Mammary epithelial cell (primary cell): ENCODE measurements at regions not wholly inside any gene's neighbourhood (a gene's known extent, or its start where the extent isn't known, plus 50 kb on each side); places are given as distances from the start of the nearest gene placed in this dataset.

Experiments
- EZH2 ChIP-seq: IDR thresholded peaks from 2 replicates; pipeline ENCODE4 v1.6.1; 2012; ENCODE audit warnings: low read length, inconsistent platforms, borderline replicate concordance
- TF ChIP-seq, protein P1 (sequence below), 2 donors: IDR thresholded peaks in 1 of 2; conservative IDR thresholded peaks in 1 of 2; 2 replicates each; pipeline ENCODE4 v1.5.1; 2011 to 2012; ENCODE audit warnings: inconsistent platforms in 2 of 2, low read length in 2 of 2, mild to moderate bottlenecking in 2 of 2, control low read depth in 1 of 2, low read depth in 1 of 2; ENCODE audit not compliant: insufficient read depth in 1 of 2; ENCODE audit errors: extremely low read depth in 1 of 2

DNA sequence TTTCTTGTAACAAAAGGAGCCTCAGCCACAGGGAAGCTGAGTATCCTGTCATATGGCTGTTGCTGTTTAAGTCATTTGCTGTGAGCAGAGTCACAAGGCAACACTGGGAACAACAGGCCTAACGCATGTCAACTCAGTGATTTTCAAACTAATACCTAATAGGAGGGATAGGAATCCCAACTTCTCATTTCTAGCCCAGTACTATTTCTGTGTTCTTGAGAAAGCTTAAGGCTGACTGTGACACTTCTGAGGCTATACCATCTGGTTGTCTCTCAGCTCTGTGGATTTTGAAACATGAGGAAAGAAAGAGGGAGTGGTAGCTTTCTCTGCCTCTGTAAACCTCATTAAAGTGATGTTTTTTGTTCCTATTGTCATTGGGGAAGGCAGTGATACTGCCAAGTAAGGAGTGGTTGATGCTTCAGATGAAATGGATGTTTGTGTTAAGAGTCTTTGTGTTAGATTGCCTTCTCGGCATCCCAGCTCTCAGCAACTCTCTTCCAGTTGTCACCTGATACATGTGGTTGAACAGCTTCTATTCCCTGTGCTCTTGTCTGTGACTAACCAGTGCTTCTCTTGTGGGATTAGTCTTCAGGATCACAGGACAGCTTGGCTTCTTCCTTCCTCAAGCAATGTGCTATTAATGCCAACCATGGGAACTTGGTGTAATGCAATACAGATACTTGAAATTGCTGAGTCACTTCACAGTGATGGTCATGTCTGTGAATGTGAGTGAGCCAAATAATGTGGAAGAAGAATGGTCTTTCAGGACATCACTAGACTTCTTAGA lies 166.8 kb upstream of the IVNS1ABP start:
- TF ChIP-seq, protein P1, sequence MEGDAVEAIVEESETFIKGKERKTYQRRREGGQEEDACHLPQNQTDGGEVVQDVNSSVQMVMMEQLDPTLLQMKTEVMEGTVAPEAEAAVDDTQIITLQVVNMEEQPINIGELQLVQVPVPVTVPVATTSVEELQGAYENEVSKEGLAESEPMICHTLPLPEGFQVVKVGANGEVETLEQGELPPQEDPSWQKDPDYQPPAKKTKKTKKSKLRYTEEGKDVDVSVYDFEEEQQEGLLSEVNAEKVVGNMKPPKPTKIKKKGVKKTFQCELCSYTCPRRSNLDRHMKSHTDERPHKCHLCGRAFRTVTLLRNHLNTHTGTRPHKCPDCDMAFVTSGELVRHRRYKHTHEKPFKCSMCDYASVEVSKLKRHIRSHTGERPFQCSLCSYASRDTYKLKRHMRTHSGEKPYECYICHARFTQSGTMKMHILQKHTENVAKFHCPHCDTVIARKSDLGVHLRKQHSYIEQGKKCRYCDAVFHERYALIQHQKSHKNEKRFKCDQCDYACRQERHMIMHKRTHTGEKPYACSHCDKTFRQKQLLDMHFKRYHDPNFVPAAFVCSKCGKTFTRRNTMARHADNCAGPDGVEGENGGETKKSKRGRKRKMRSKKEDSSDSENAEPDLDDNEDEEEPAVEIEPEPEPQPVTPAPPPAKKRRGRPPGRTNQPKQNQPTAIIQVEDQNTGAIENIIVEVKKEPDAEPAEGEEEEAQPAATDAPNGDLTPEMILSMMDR (conservative IDR thresholded peaks at IDR 0.05 in 1 of 2, IDR thresholded peaks at IDR 0.05 in 1 of 2; ENCODE audit: extremely low read depth in 1 of 2, insufficient read depth in 1 of 2, low read depth in 1 of 2, low read length in 2 of 2) = no peak
- no peak for TF ChIP-seq EZH2
